DND-41 (cell line): ENCODE measurements at regions not wholly inside any gene's neighbourhood (a gene's known extent, or its start where the extent isn't known, plus 50 kb on each side); places are given as distances from the start of the nearest gene placed in this dataset.
"Not testable (repeated sequence)": the region's sequence is repeated elsewhere in the genome, so short reads cannot be mapped to it uniquely, and the experiment has no call there.

Experiments
- ATAC-seq: fragments of 200-7000 bp; cut with Tn5 transposase; 3 replicates; pipeline ENCODE4 v1.9.1; 2021; ENCODE audit warnings: low read depth; ENCODE audit not compliant: insufficient read depth
- DNase-seq: peaks from one replicate; pipeline ENCODE4 v3.0.0-alpha.2; 2020
- H2AFZ ChIP-seq: 2 replicates; pipeline ENCODE4 v1.6.0; 2012; ENCODE audit warnings: low read depth, low read length
- H3K27ac ChIP-seq: 2 replicates; pipeline ENCODE4 v1.5.1; 2012; ENCODE audit warnings: low read length, inconsistent platforms
- H3K27me3 ChIP-seq: fragments of 200-600 bp; sonication (generic); 2 replicates; pipeline ENCODE4 v1.6.0; 2012; ENCODE audit warnings: low read length, mild to moderate bottlenecking, inconsistent platforms; ENCODE audit not compliant: insufficient read depth, poor library complexity
- H3K36me3 ChIP-seq: 2 replicates; pipeline ENCODE4 v1.5.1; 2012; ENCODE audit warnings: low read length, inconsistent platforms; ENCODE audit not compliant: insufficient read depth
- H3K4me1 ChIP-seq: 2 replicates; pipeline ENCODE4 v1.5.1; 2012; ENCODE audit warnings: mild to moderate bottlenecking, low read length; ENCODE audit not compliant: insufficient read depth
- H3K4me2 ChIP-seq: 2 replicates; pipeline ENCODE4 v1.6.0; 2012; ENCODE audit warnings: mild to moderate bottlenecking, moderate library complexity, low read length, inconsistent platforms; ENCODE audit not compliant: insufficient read depth
- H3K4me3 ChIP-seq, 2 experiments: fragments of 200-600 bp in 1 of 2; shearing (Covaris generic) in 1 of 2; 2 replicates each; pipeline ENCODE4 v1.5.1; 2012 to 2016; ENCODE audit warnings: inconsistent platforms in 2 of 2, low read length in 2 of 2, mild to moderate bottlenecking in 2 of 2, low read depth in 1 of 2, moderate library complexity in 1 of 2
- H3K79me2 ChIP-seq: 2 replicates; pipeline ENCODE4 v1.6.0; 2012; ENCODE audit warnings: low read length, inconsistent platforms; ENCODE audit not compliant: insufficient read depth
- H3K9ac ChIP-seq: 2 replicates; pipeline ENCODE4 v1.6.0; 2012; ENCODE audit warnings: low read depth, mild to moderate bottlenecking, inconsistent platforms, low read length, moderate library complexity
- H3K9me3 ChIP-seq: 2 replicates; pipeline ENCODE4 v1.5.1; 2012; ENCODE audit warnings: low read length, moderate library complexity, mild to moderate bottlenecking, inconsistent platforms; ENCODE audit not compliant: insufficient read depth, severe bottlenecking
- H4K20me1 ChIP-seq: 2 replicates; pipeline ENCODE4 v1.6.0; 2012; ENCODE audit warnings: low read length; ENCODE audit not compliant: insufficient read depth
- EZH2 ChIP-seq: IDR thresholded peaks from 3 replicates; pipeline ENCODE4 v1.6.1; 2012; ENCODE audit warnings: borderline replicate concordance, low read depth, mild to moderate bottlenecking, moderate library complexity, low read length, inconsistent platforms; ENCODE audit not compliant: severe bottlenecking
- TF ChIP-seq, protein P1 (sequence below): IDR thresholded peaks from 2 replicates; pipeline ENCODE4 v1.5.1; 2012; ENCODE audit warnings: borderline replicate concordance, low read length, moderate library complexity, mild to moderate bottlenecking; ENCODE audit not compliant: poor library complexity, severe bottlenecking; ENCODE audit errors: extremely low read depth

GRCh38 chr17:72463287-72464102 lies 342.7 kb downstream of the SOX9 start:
- Histone ChIP-seq H3K4me3 (no peak overlapping the region), H3K27me3 (peaks cover 3% of the 10 kb centered on the region), H3K4me2 (no peak overlapping the region), H3K4me1 (no peaks in the 10 kb centered on the region), H3K27ac (no peak overlapping the region), H3K9ac (no peak overlapping the region), H3K79me2 (no peaks in the 10 kb centered on the region), H2AFZ (no peak overlapping the region), H3K36me3 (no peaks in the 10 kb centered on the region), H3K9me3 (no peaks in the 10 kb centered on the region), H4K20me1 (no peaks in the 10 kb centered on the region)
- no peak for TF ChIP-seq EZH2
- TF ChIP-seq, protein P1, sequence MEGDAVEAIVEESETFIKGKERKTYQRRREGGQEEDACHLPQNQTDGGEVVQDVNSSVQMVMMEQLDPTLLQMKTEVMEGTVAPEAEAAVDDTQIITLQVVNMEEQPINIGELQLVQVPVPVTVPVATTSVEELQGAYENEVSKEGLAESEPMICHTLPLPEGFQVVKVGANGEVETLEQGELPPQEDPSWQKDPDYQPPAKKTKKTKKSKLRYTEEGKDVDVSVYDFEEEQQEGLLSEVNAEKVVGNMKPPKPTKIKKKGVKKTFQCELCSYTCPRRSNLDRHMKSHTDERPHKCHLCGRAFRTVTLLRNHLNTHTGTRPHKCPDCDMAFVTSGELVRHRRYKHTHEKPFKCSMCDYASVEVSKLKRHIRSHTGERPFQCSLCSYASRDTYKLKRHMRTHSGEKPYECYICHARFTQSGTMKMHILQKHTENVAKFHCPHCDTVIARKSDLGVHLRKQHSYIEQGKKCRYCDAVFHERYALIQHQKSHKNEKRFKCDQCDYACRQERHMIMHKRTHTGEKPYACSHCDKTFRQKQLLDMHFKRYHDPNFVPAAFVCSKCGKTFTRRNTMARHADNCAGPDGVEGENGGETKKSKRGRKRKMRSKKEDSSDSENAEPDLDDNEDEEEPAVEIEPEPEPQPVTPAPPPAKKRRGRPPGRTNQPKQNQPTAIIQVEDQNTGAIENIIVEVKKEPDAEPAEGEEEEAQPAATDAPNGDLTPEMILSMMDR = no peak
- ATAC-seq = no peak
- DNase-seq = no peak

GRCh38 chr17:72464221-72464620 lies 343.4 kb downstream of the SOX9 start:
- not testable (repeated sequence) for DNase-seq, H3K4me3 ChIP-seq, H3K36me3 ChIP-seq, H3K9ac ChIP-seq, H3K27me3 ChIP-seq, H3K4me1 ChIP-seq, ATAC-seq, H3K79me2 ChIP-seq, H4K20me1 ChIP-seq, H2AFZ ChIP-seq, H3K4me2 ChIP-seq, H3K27ac ChIP-seq, H3K9me3 ChIP-seq

DNA sequence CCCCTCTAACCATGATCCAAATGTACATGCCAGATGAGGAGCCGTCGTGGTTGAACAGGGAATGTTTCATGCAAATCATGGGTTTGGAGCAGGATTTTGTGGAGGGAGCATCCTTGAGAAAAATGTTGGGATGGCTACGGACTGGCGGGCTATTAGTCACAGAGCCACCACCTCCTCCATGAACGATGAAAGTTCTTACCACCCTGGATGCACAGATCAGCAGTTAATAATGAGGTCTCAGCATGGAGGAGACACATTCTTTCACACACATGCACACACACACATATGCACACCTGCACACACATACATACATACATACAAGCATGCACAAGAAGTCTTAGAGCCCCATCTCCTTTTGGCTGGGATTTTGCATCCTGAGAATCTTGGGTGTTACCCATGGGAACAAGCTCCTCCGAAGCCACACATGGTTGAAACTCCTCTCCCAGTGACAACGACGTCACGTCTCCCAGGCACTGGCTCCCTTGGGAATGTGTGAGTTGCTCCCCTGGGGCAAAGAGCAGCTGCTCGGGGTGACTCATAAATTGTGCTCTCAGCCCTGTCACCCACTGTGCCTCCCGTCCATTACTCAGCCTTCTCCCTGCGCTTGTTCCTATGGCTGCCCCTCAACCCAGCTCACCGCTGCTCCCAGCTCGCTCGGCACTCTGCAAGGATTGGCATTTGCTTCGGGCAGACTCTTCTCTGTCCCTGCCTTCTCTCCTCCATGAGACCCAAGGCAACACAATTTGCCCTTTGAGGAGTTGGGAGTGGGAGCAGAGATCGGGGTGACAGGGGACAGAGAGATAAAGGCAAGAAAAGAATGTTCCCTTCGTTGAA lies 344.6 kb downstream of the SOX9 start:
- ATAC-seq = no peak
- TF ChIP-seq EZH2 = no peak
- TF ChIP-seq, protein P1 = no peak
- Histone ChIP-seq H3K4me3 (no peak overlapping the region), H2AFZ (no peak overlapping the region), H3K9ac (no peak overlapping the region), H3K4me1 (no peaks in the 10 kb centered on the region), H3K4me2 (no peak overlapping the region), H4K20me1 (no peaks in the 10 kb centered on the region), H3K79me2 (no peaks in the 10 kb centered on the region), H3K27me3 (no peaks in the 10 kb centered on the region), H3K9me3 (no peaks in the 10 kb centered on the region), H3K27ac (no peak overlapping the region), H3K36me3 (no peaks in the 10 kb centered on the region)
- no peak for DNase-seq

DNA sequence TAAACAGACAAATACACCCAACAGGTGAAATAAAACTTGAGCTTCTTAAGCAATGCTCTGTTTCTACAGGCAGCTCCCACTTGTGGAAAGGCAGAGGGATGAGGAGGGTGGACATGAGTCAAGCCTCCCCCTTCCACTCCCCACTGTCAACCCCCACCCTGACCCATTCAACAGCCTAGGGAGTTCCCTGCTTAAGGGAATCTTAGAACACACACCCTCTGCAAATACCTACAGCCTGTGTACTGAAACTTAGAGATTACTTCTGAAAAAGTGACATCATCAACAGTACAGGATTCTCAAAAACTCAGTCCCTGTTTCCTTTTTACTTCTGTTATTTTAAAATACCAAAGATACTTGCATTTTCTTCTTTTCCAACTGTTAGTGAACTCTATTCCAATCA lies 345.4 kb downstream of the SOX9 start:
- Histone ChIP-seq H2AFZ (no peak overlapping the region), H3K9me3 (no peaks in the 10 kb centered on the region), H3K4me3 (no peak overlapping the region), H3K36me3 (no peaks in the 10 kb centered on the region), H3K4me2 (no peak overlapping the region), H3K79me2 (no peaks in the 10 kb centered on the region), H3K27me3 (no peaks in the 10 kb centered on the region), H3K4me1 (no peaks in the 10 kb centered on the region), H3K9ac (no peak overlapping the region), H3K27ac (no peak overlapping the region), H4K20me1 (no peaks in the 10 kb centered on the region)
- no peak for DNase-seq
- no peak for ATAC-seq
- TF ChIP-seq EZH2 = no peak
- TF ChIP-seq, protein P1 = no peak
